H9 (cell line): ENCODE measurements at regions not wholly inside any gene's neighbourhood (a gene's known extent, or its start where the extent isn't known, plus 50 kb on each side); places are given as distances from the start of the nearest gene placed in this dataset.

Experiments
- DNase-seq: peaks from one replicate; pipeline ENCODE4 v3.0.0-alpha.2; 2017
- H2AFZ ChIP-seq: one replicate; pipeline ENCODE4 v1.6.1; 2013; ENCODE audit warnings: mild to moderate bottlenecking, low read length, control low read depth, moderate library complexity
- H2AK5ac ChIP-seq: 2 replicates; pipeline ENCODE4 v1.6.1; 2013; ENCODE audit warnings: low read length, control low read depth, mixed read lengths; ENCODE audit not compliant: insufficient read length
- H2BK120ac ChIP-seq: one replicate; pipeline ENCODE4 v1.6.1; 2013; ENCODE audit warnings: low read depth, mild to moderate bottlenecking, low read length, control low read depth, inconsistent platforms; ENCODE audit not compliant: poor library complexity, severe bottlenecking
- H2BK12ac ChIP-seq: 2 replicates; pipeline ENCODE4 v1.6.1; 2013; ENCODE audit warnings: low read length, control low read depth, mixed read lengths, low read depth; ENCODE audit not compliant: insufficient read length
- H2BK15ac ChIP-seq: 2 replicates; pipeline ENCODE4 v1.6.1; 2013; ENCODE audit warnings: low read depth, low read length, control low read depth
- H2BK20ac ChIP-seq: one replicate; pipeline ENCODE4 v1.6.1; 2013; ENCODE audit warnings: low read depth, mild to moderate bottlenecking, low read length, control low read depth, inconsistent platforms; ENCODE audit not compliant: poor library complexity, severe bottlenecking
- H2BK5ac ChIP-seq: 2 replicates; pipeline ENCODE4 v1.6.1; 2013; ENCODE audit warnings: low read length, control low read depth, mixed read lengths; ENCODE audit not compliant: insufficient read length
- H3K14ac ChIP-seq: 2 replicates; pipeline ENCODE4 v1.6.1; 2013; ENCODE audit warnings: low read length, control low read depth; ENCODE audit not compliant: insufficient read depth
- H3K18ac ChIP-seq: 2 replicates; pipeline ENCODE4 v1.6.1; 2013; ENCODE audit warnings: low read depth, mild to moderate bottlenecking, mixed read lengths, low read length, control low read depth; ENCODE audit not compliant: insufficient read length
- H3K23ac ChIP-seq: 2 replicates; pipeline ENCODE4 v1.6.1; 2013; ENCODE audit warnings: low read length, control low read depth, mixed read lengths, low read depth; ENCODE audit not compliant: insufficient read length
- H3K23me2 ChIP-seq: 2 replicates; pipeline ENCODE4 v1.6.1; 2013; ENCODE audit warnings: low read depth, mild to moderate bottlenecking, mixed read lengths, low read length, control low read depth; ENCODE audit not compliant: insufficient read length, poor library complexity, severe bottlenecking
- H3K27ac ChIP-seq: 2 replicates; pipeline ENCODE4 v1.5.1; 2013; ENCODE audit warnings: low read length, control low read depth, mixed read lengths, low read depth; ENCODE audit not compliant: insufficient read length
- H3K27me3 ChIP-seq: 2 replicates; pipeline ENCODE4 v1.6.1; 2013; ENCODE audit warnings: low read length, control low read depth, inconsistent platforms; ENCODE audit not compliant: insufficient read depth
- H3K4ac ChIP-seq: 2 replicates; pipeline ENCODE4 v1.6.1; 2013; ENCODE audit warnings: low read depth, mild to moderate bottlenecking, control low read depth, inconsistent platforms, low read length, moderate library complexity
- H3K4me1 ChIP-seq: 2 replicates; pipeline ENCODE4 v1.6.1; 2013; ENCODE audit warnings: low read length, control low read depth, inconsistent platforms; ENCODE audit not compliant: insufficient read depth
- H3K4me2 ChIP-seq: 2 replicates; pipeline ENCODE4 v1.6.1; 2013; ENCODE audit warnings: low read length, control low read depth, mixed read lengths; ENCODE audit not compliant: insufficient read length, insufficient read depth
- H3K56ac ChIP-seq: 2 replicates; pipeline ENCODE4 v1.6.1; 2013; ENCODE audit warnings: low read depth, mild to moderate bottlenecking, mixed read lengths, low read length, control low read depth; ENCODE audit not compliant: insufficient read length
- H3K79me1 ChIP-seq: 2 replicates; pipeline ENCODE4 v1.6.1; 2013; ENCODE audit warnings: low read depth, mild to moderate bottlenecking, moderate library complexity, low read length, control low read depth, inconsistent platforms; ENCODE audit not compliant: insufficient read depth, poor library complexity, severe bottlenecking
- H3K79me2 ChIP-seq: 2 replicates; pipeline ENCODE4 v1.6.1; 2013; ENCODE audit warnings: low read length, control low read depth, inconsistent platforms; ENCODE audit not compliant: insufficient read depth
- H3K9ac ChIP-seq: 2 replicates; pipeline ENCODE4 v1.6.1; 2013; ENCODE audit warnings: low read length, control low read depth, mixed read lengths; ENCODE audit not compliant: insufficient read length; ENCODE audit errors: extremely low read depth
- H3K9me3 ChIP-seq: one replicate; pipeline ENCODE4 v1.6.1; 2013; ENCODE audit warnings: low read depth, low read length, inconsistent platforms; ENCODE audit not compliant: control insufficient read depth
- H3T11ph ChIP-seq: one replicate; pipeline ENCODE4 v1.6.1; 2013; ENCODE audit warnings: mild to moderate bottlenecking, low read length, control low read depth, inconsistent platforms
- H4K20me1 ChIP-seq: one replicate; pipeline ENCODE4 v1.6.1; 2013; ENCODE audit not compliant: control insufficient read depth, insufficient read length, insufficient read depth
- H4K5ac ChIP-seq: 2 replicates; pipeline ENCODE4 v1.6.1; 2013; ENCODE audit warnings: low read depth, mild to moderate bottlenecking, mixed read lengths, low read length, control low read depth; ENCODE audit not compliant: insufficient read length
- H4K8ac ChIP-seq: replicated peaks from 2 replicates; pipeline ENCODE4 v1.6.1; 2013; ENCODE audit warnings: low read length, control low read depth, mixed read lengths, low read depth; ENCODE audit not compliant: insufficient read length
- H4K91ac ChIP-seq: 2 replicates; pipeline ENCODE4 v1.6.1; 2013; ENCODE audit warnings: low read depth, mild to moderate bottlenecking, moderate library complexity, mixed read lengths, low read length, control low read depth; ENCODE audit not compliant: insufficient read length
- H3K27ac Mint-ChIP-seq, 3 experiments: 2 replicates in 2 of 3; 3 replicates in 1 of 3; pipeline ENCODE4 v1.8.0; 2020 to 2021; ENCODE audit warnings: mixed read lengths in 3 of 3, mild to moderate bottlenecking in 1 of 3, moderate library complexity in 1 of 3
- H3K27me3 Mint-ChIP-seq: 2 replicates; pipeline ENCODE4 v1.8.0; 2021; ENCODE audit warnings: low read depth, mild to moderate bottlenecking, moderate library complexity, mixed read lengths
- H3K36me3 Mint-ChIP-seq, 3 experiments: 2 replicates in 2 of 3; 3 replicates in 1 of 3; pipeline ENCODE4 v1.8.0; 2020 to 2021; ENCODE audit warnings: low read depth in 3 of 3, mixed read lengths in 3 of 3; ENCODE audit not compliant: insufficient read depth in 1 of 3
- H3K4me1 Mint-ChIP-seq, 2 experiments: 2 replicates each; pipeline ENCODE4 v1.8.0; 2020; ENCODE audit warnings: mixed read lengths in 2 of 2
- H3K4me3 Mint-ChIP-seq, 2 experiments: 2 replicates in 1 of 2; 3 replicates in 1 of 2; pipeline ENCODE4 v1.8.0; 2020 to 2021; ENCODE audit warnings: mild to moderate bottlenecking in 2 of 2, mixed read lengths in 2 of 2, moderate library complexity in 1 of 2
- H3K9me3 Mint-ChIP-seq, 2 experiments: 2 replicates in 1 of 2; 3 replicates in 1 of 2; pipeline ENCODE4 v1.8.0; 2020; ENCODE audit warnings: mild to moderate bottlenecking in 2 of 2, mixed read lengths in 2 of 2, moderate library complexity in 1 of 2
- CTCF ChIP-seq: fragments of 200-600 bp; sonication (generic); conservative IDR thresholded peaks from 3 replicates; pipeline ENCODE4 v1.8.0; 2021; ENCODE audit warnings: antibody characterized with exemption, mild to moderate bottlenecking
- WGBS: extraction: QIAGEN DNeasy Blood & Tissue Kit; methylation state at CpG from one replicate; pipeline ENCODE4 v1.1.7; 2013; ENCODE audit warnings: missing lambda C conversion rate, low lambda C conversion rate, mixed read lengths; ENCODE audit not compliant: insufficient read length; ENCODE audit errors: extremely low coverage; 5-methylcytosine and 5-hydroxymethylcytosine counted together

DNA sequence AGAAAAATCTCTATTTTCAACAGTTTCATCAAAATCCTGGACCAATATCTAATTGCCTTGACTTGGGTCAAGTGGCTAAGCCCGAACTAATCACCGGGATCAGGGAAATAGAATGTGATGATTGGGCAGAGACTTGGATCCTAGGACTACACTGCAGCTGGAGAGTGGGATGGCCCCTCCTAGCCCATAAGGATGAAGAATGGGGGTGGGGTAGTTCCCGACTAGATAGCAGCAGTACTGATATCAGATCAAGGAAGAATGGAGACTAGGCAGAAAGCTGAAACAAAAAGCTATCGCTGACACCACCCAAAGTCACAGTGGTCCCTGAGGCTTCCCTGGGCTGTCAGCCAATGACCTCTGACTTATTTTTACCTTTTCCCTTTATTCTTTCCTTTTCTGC lies 160.4 kb upstream of the PHYHIPL start:
- no peak for DNase-seq
- Histone ChIP-seq H3K9ac (no peak overlapping the region), H3K27ac (no peak overlapping the region), H3K23me2 (no peaks in the 10 kb centered on the region), H2BK5ac (no peak overlapping the region), H3K4me2 (no peak overlapping the region), H3T11ph (no peak overlapping the region), H4K20me1 (no peaks in the 10 kb centered on the region), H4K8ac (no peak overlapping the region), H2BK120ac (no peak overlapping the region), H3K79me2 (no peaks in the 10 kb centered on the region), H3K56ac (no peak overlapping the region), H3K4me1 (no peaks in the 10 kb centered on the region), H4K5ac (no peak overlapping the region), H3K23ac (no peak overlapping the region), H3K79me1 (no peaks in the 10 kb centered on the region), H4K91ac (no peak overlapping the region), H3K4ac (no peak overlapping the region), H2AK5ac (no peak overlapping the region), H2AFZ (no peak overlapping the region), H2BK12ac (no peak overlapping the region), H3K27me3 (no peaks in the 10 kb centered on the region), H2BK20ac (no peak overlapping the region), H3K18ac (no peak overlapping the region), H3K14ac (no peak overlapping the region), H2BK15ac (no peak overlapping the region), H3K9me3 (no peaks in the 10 kb centered on the region)
- Mint-ChIP-seq H3K4me1 (peaks cover 6 to 8% of the 10 kb centered on the region in 2 experiments), H3K4me3 (no peak overlapping the region), H3K27ac (no peak overlapping the region), H3K27me3 (no peaks in the 10 kb centered on the region), H3K9me3 (no peaks in the 10 kb centered on the region), H3K36me3 (no peaks in the 10 kb centered on the region)
- no peak for TF ChIP-seq CTCF
- no CpG with 5 or more reads among the region's 4 CpGs for WGBS
